ENCODE measurements at regions not wholly inside any gene's neighbourhood (a gene's known extent, or its start where the extent isn't known, plus 50 kb on each side); places are given as distances from the start of the nearest gene placed in this dataset.

GRCh38 chr21:38887749-38888148 lies 82.0 kb downstream of the ETS2 start:
- Histone ChIP-seq H3K4me1 (no peaks in the 10 kb centered on the region), H3K27ac (no peak overlapping the region), H3K36me3 (no peaks in the 10 kb centered on the region), H3K9me3 (peaks cover 0 to 14% (median 10%) of the 10 kb centered on the region in 4 donors), H3K27me3 (no peaks in the 10 kb centered on the region), H3K4me3 (no peak overlapping the region)
- TF ChIP-seq POLR2A (IDR thresholded peaks at IDR 0.05) (no peak), CTCF (IDR thresholded peaks at IDR 0.05) (no peak), POLR2AphosphoS5 (IDR thresholded peaks at IDR 0.05) (no peak), EP300 (IDR thresholded peaks at IDR 0.05) (no peak)
- DNase-seq = no peak
- intact Hi-C loops (cut with DNase I) = no loop called here
- 90 to 91% methylated on average over 2 of the region's 2 CpGs for WGBS, 2 donors

GRCh38 chr21:38887062-38887686 lies 81.4 kb downstream of the ETS2 start:
- intact Hi-C loops (cut with DNase I) = no loop called here
- 84 to 88% methylated on average over 5 of the region's 5 CpGs for WGBS, 2 donors
- H3K27me3 ChIP-seq = no peaks in the 10 kb centered on the region

GRCh38 chr21:38885909-38886308 lies 80.2 kb downstream of the ETS2 start:
- no peak for DNase-seq
- TF ChIP-seq CTCF (IDR thresholded peaks at IDR 0.05) (no peak), POLR2AphosphoS5 (IDR thresholded peaks at IDR 0.05) (no peak), POLR2A (IDR thresholded peaks at IDR 0.05) (no peak), EP300 (IDR thresholded peaks at IDR 0.05) (no peak)
- Histone ChIP-seq H3K4me1 (no peaks in the 10 kb centered on the region), H3K4me3 (no peak overlapping the region), H3K27ac (no peak overlapping the region), H3K9me3 (peaks cover 0 to 14% (median 10%) of the 10 kb centered on the region in 4 donors), H3K27me3 (no peaks in the 10 kb centered on the region), H3K36me3 (no peaks in the 10 kb centered on the region)
- 96 to 99% methylated on average over 1 of the region's 1 CpG for WGBS, 2 donors
- intact Hi-C loops (cut with DNase I) = no loop called here

More at GRCh38 chr21:38887062-38887686, 81.4 kb downstream of the ETS2 start:
- DNase-seq = no peak
- Histone ChIP-seq H3K27ac (no peak overlapping the region), H3K9me3 (peaks cover 0 to 14% (median 10%) of the 10 kb centered on the region in 4 donors), H3K36me3 (no peaks in the 10 kb centered on the region), H3K4me1 (no peaks in the 10 kb centered on the region), H3K4me3 (no peak overlapping the region)
- TF ChIP-seq POLR2A (IDR thresholded peaks at IDR 0.05) = no peak
- TF ChIP-seq EP300 (IDR thresholded peaks at IDR 0.05) = no peak
- no peak for TF ChIP-seq CTCF (IDR thresholded peaks at IDR 0.05)
- no peak for TF ChIP-seq POLR2AphosphoS5 (IDR thresholded peaks at IDR 0.05)

- TF ChIP-seq CTCF (IDR thresholded peaks at IDR 0.05) (no peak), POLR2A (IDR thresholded peaks at IDR 0.05) (no peak), POLR2AphosphoS5 (IDR thresholded peaks at IDR 0.05) (no peak), EP300 (IDR thresholded peaks at IDR 0.05) (no peak)
- DNase-seq = no peak
- Histone ChIP-seq H3K9me3 (peaks cover 0 to 14% (median 10%) of the 10 kb centered on the region in 4 donors), H3K27me3 (no peaks in the 10 kb centered on the region), H3K36me3 (no peaks in the 10 kb centered on the region), H3K27ac (no peak overlapping the region), H3K4me1 (no peaks in the 10 kb centered on the region), H3K4me3 (no peak overlapping the region)
- 83 to 98% methylated on average over 3 of the region's 3 CpGs for whole genome bisulfite sequencing, 2 donors
- intact Hi-C loops (cut with DNase I) = no loop called here
Observed at GRCh38 chr21:38884440-38884839, 78.7 kb downstream of the ETS2 start.

- Histone ChIP-seq H3K4me1 (no peaks in the 10 kb centered on the region), H3K36me3 (no peaks in the 10 kb centered on the region), H3K27ac (no peak overlapping the region), H3K9me3 (peaks cover 0 to 14% (median 10%) of the 10 kb centered on the region in 4 donors), H3K27me3 (no peaks in the 10 kb centered on the region), H3K4me3 (no peak overlapping the region)
- no peak for DNase-seq
- TF ChIP-seq POLR2AphosphoS5 (IDR thresholded peaks at IDR 0.05) (no peak), POLR2A (IDR thresholded peaks at IDR 0.05) (no peak), CTCF (IDR thresholded peaks at IDR 0.05) (no peak), EP300 (IDR thresholded peaks at IDR 0.05) (no peak)
- intact Hi-C loops (cut with DNase I) = no loop called here
Observed at GRCh38 chr21:38883142-38883541, 77.4 kb downstream of the ETS2 start.

All from sigmoid colon (tissue), 6 donors.